Testis (tissue), 2 donors: ENCODE measurements at regions not wholly inside any gene's neighbourhood (a gene's known extent, or its start where the extent isn't known, plus 50 kb on each side); places are given as distances from the start of the nearest gene placed in this dataset.

ENCODE experiments used
- DNase-seq: peaks from one replicate; pipeline ENCODE4 v3.0.0-alpha.2; 2019
- H3K27ac ChIP-seq, 2 donors: fragments of 200-600 bp; sonication (generic); one replicate each; pipeline ENCODE4 v1.5.1; 2019
- H3K27me3 ChIP-seq: fragments of 200-600 bp; sonication (generic); one replicate; pipeline ENCODE4 v1.5.1; 2019
- H3K36me3 ChIP-seq: fragments of 200-600 bp; sonication (generic); one replicate; pipeline ENCODE4 v1.5.1; 2017; ENCODE audit warnings: low read depth; ENCODE audit errors: missing control alignments
- H3K4me1 ChIP-seq: fragments of 200-600 bp; sonication (generic); one replicate; pipeline ENCODE4 v1.5.1; 2019
- H3K4me3 ChIP-seq, 2 donors: fragments of 200-600 bp; sonication (generic); one replicate each; pipeline ENCODE4 v1.5.1; 2017 to 2019
- H3K9me3 ChIP-seq: fragments of 200-600 bp; sonication (generic); one replicate; pipeline ENCODE4 v1.5.1; 2017
- POLR2A ChIP-seq: fragments of 450-650 bp; IDR thresholded peaks from one replicate; pipeline ENCODE4 v1.6.1; 2017; ENCODE audit warnings: antibody characterized with exemption, mild to moderate bottlenecking, moderate library complexity
- WGBS, 2 donors: methylation state at CpG; one replicate each; pipeline ENCODE4 v1.1.5; 2018; 5-methylcytosine and 5-hydroxymethylcytosine counted together
- intact Hi-C: fragments of 100-400 bp; cut with DNase I; formaldehyde crosslinking; loops from one replicate; pipeline ENCODE4 v1.15.1; 2023; ENCODE audit warnings: low total_unique reads
- TF ChIP-seq, protein P1 (sequence below), 3 experiments: fragments of 450-650 bp in 2 of 3; fragments of 200-600 bp in 1 of 3; sonication (generic) in 1 of 3; IDR thresholded peaks; one replicate each; pipeline ENCODE4 v1.5.1; 2016 to 2019; ENCODE audit warnings: antibody characterized with exemption in 3 of 3, mild to moderate bottlenecking in 2 of 3, moderate library complexity in 1 of 3

DNA sequence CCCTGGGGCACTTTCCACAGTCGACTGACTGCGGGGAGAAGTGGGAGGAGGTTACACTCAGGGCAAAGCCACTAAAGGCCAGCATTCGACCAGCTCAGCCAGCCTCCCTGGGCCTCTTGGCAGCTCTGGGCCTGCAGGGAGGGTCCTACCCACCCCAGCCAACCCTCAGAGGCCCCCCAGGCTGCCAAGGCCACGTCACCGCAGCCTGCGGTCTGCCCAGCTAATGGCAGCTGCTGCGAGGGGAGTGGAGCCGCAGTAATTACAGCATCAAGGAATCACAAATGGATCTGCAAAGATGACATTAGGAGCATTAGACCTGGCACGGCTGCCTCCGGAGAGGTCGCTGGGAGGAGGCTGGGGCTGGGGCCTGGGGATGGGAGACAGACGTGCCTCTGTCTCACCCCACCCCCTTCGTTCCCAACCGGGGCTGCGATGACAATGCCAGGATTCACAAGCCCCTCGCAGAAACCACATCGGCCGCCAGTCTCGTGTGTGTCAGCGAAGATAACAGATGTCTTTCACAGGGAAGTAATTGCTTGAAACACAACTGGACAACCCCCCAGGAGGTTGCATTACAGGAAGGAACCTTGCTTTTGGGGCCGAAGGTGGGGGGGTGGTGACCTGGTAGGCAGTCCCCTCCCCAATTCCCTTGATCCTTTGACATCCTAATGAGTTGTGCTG is 367.6 kb downstream of the BCOR start:
- intact Hi-C loops = no loop called here
- no peak for DNase-seq
- WGBS, 2 donors = 80% methylated on average over 14 of the region's 21 CpGs; no CpG with 5 or more reads in 1 of the 2 donors

DNA sequence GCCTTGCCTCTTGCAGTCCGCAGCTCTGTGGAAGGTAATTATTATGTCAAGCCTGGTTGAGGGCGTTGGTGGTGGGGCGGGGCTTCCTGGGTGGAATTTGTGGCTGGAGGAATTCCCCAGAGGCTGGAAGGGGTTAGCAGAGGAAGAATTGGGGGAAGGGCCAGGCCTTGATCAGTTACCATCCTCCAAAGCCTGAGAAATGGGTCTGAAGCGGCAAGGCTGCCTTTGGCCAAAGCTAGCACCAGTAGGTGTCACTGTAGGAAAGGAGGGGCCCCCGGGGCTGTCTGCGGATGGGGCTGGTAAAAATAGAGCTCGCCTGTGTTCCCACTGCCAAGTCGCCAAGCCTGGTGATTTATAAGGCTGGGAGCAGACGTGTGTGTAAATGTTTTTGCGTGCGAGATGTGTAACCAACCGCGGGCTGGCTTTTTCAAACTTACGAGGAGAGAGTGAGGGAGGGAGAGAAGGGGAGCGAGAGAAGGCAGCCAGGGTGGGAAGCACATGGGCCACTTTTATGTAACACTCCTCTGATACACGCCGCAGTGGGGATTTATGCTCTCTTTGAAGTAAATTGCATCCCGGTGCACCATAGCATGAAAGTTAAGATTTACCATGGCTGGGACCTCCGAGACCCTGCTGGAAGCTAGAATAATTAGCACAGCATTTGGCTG is 367.0 kb downstream of the BCOR start:
- peak; percentile 45 for DNase-seq
- no peak overlapping the region for H3K27ac ChIP-seq
- no peaks in the 10 kb centered on the region for H3K27me3 ChIP-seq
- intact Hi-C loops = no loop called here
- TF ChIP-seq, protein P1, sequence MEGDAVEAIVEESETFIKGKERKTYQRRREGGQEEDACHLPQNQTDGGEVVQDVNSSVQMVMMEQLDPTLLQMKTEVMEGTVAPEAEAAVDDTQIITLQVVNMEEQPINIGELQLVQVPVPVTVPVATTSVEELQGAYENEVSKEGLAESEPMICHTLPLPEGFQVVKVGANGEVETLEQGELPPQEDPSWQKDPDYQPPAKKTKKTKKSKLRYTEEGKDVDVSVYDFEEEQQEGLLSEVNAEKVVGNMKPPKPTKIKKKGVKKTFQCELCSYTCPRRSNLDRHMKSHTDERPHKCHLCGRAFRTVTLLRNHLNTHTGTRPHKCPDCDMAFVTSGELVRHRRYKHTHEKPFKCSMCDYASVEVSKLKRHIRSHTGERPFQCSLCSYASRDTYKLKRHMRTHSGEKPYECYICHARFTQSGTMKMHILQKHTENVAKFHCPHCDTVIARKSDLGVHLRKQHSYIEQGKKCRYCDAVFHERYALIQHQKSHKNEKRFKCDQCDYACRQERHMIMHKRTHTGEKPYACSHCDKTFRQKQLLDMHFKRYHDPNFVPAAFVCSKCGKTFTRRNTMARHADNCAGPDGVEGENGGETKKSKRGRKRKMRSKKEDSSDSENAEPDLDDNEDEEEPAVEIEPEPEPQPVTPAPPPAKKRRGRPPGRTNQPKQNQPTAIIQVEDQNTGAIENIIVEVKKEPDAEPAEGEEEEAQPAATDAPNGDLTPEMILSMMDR (IDR thresholded peaks at IDR 0.05) = peak in 1 of 3 experiments; percentile 15
- TF ChIP-seq POLR2A = no peak
- 38 to 44% methylated on average over 12 of the region's 19 CpGs for WGBS, 2 donors
- no peak overlapping the region for H3K4me3 ChIP-seq
- no peaks in the 10 kb centered on the region for H3K36me3 ChIP-seq
- no peaks in the 10 kb centered on the region for H3K4me1 ChIP-seq
- H3K9me3 ChIP-seq = no peaks in the 10 kb centered on the region

More for the DNA sequence above, 367.6 kb downstream of the BCOR start:
- Histone ChIP-seq H3K36me3 (no peaks in the 10 kb centered on the region), H3K9me3 (no peaks in the 10 kb centered on the region), H3K27me3 (no peaks in the 10 kb centered on the region), H3K4me1 (no peaks in the 10 kb centered on the region), H3K4me3 (no peak overlapping the region), H3K27ac (no peak overlapping the region)
- TF ChIP-seq, protein P1 (IDR thresholded peaks at IDR 0.05) = no peak

DNA sequence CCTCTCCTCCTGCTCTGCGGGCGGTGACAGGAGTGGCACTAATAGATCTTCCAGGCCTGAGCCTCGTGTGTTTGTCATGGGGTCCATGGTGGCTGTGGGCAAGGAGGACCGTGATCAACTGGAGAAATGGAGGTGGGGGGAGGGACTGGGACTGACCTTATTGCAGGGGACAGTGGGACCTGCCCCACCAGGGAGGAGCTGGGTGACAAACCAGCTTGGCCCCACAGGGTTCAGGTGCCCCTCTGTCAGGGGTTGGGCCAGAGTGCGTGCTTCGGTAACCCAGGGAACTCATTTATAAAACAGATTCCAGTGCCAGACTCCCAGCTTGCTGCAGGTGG is 366.5 kb downstream of the BCOR start:
- no peaks in the 10 kb centered on the region for H3K27me3 ChIP-seq
- 78% methylated on average over 6 of the region's 6 CpGs; no CpG with 5 or more reads in 1 of the 2 donors for WGBS, 2 donors

DNA sequence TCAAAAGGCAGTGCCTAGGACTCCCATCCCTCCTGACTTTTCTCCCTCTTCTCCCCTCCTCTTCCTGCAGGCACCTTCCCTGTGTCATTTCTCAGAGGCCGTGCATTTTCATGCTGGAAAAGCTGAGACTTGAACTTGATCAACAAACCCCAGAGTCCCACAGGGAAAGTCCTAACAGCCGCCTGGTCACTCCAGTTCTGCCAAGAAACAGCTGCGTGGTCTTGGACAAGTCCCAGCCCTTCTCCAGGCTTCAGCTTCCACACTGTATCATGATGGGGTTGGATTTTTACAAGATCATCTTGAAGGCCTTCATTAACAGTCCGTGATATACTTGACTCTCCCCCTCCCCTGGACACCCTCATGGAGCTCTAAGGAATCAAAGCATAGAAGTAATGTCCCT is 366.0 kb downstream of the BCOR start:
- intact Hi-C loops = no loop called here
- 63% methylated on average over 4 of the region's 4 CpGs; no CpG with 5 or more reads in 1 of the 2 donors for WGBS, 2 donors

More for the DNA sequence above, 366.5 kb downstream of the BCOR start:
- no peak for DNase-seq
- H3K27ac ChIP-seq = no peak overlapping the region
- TF ChIP-seq, protein P1 (IDR thresholded peaks at IDR 0.05) = no peak
- TF ChIP-seq POLR2A = no peak
- intact Hi-C loops = no loop called here
- no peak overlapping the region for H3K4me3 ChIP-seq
- peaks cover 1% of the 10 kb centered on the region for H3K4me1 ChIP-seq
- H3K36me3 ChIP-seq = no peaks in the 10 kb centered on the region
- no peaks in the 10 kb centered on the region for H3K9me3 ChIP-seq

More for the DNA sequence above, 366.0 kb downstream of the BCOR start:
- no peak overlapping the region for H3K27ac ChIP-seq
- no peak for DNase-seq
- H3K36me3 ChIP-seq = no peaks in the 10 kb centered on the region
- no peak for TF ChIP-seq POLR2A
- TF ChIP-seq, protein P1 (IDR thresholded peaks at IDR 0.05) = no peak
- no peak overlapping the region for H3K4me3 ChIP-seq
- peaks cover 2% of the 10 kb centered on the region for H3K4me1 ChIP-seq
- H3K27me3 ChIP-seq = no peaks in the 10 kb centered on the region
- H3K9me3 ChIP-seq = no peaks in the 10 kb centered on the region
